RCC 7860 (cell line): ENCODE measurements at regions not wholly inside any gene's neighbourhood (a gene's known extent, or its start where the extent isn't known, plus 50 kb on each side); places are given as distances from the start of the nearest gene placed in this dataset.
"Not testable (repeated sequence)": the region's sequence is repeated elsewhere in the genome, so short reads cannot be mapped to it uniquely, and the experiment has no call there.

Source experiments
- DNase-seq: peaks from one replicate; pipeline ENCODE4 v3.0.0-alpha.2; 2015; ENCODE audit warnings: low spot score
- FAIRE-seq: peaks from 2 replicates; lab custom pipeline; 2012; peaks lifted over from hg19 to GRCh38; lab: Jason Lieb, UNC

DNA sequence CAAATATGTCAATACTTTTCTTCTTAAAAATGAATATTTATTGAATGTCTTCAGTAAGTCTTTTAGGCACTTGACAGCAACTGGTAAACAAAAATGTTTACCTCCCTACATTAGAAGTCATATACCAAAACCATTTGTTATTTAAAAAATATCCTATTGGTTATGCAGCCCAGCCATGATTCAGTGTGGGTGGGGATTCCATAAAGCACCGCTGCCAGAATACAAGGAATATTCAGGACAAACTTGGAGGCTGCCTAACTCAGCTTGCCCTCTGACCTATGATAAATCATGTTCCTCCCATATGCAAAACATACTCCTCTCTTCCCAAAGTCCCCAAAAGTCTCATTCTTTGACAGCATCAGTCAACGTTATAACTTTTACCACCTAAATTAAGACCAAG is 486.8 kb upstream of the IRAK1BP1 start:
- DNase-seq (no peak), FAIRE-seq (no peak)

DNA sequence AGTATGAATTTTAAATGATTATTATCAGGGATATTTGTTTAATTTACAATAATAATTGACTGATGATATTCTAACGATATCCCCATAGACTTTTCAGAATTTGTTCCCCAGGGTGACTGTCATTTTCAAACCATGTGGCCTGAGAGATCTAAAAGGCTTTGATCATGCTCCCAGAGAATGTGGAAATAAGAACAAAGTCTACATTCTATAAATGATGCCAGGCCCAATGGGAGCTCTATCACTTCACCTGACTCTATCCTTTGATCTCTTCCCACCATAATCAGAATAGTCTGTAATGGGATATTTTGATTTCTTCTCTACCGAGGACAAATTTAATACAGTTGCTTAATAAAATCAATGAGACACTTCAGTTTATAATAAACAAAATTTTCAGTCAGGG is 483.4 kb upstream of the IRAK1BP1 start:
- FAIRE-seq: no peak
- DNase-seq: no peak

DNA sequence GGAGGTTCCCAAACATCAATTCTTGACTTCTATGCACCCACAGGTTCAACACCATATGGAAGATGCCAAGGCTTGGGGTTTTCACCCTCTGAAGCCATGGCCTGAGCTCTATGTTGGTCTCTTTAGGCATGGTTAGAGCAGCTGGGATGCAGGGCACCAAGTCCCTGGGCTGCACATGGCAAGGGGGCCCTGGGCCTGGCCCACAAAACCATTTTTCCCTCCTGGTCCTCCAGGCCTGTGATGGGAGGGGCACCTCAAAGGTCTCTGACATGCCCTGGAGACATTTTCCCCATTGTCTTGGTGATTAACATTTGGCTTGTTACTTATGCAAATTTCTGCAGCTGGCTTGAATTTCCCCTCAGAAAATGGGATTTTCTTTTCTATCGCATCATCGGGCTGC is 480.5 kb upstream of the IRAK1BP1 start:
- FAIRE-seq, DNase-seq: not testable (repeated sequence)

DNA sequence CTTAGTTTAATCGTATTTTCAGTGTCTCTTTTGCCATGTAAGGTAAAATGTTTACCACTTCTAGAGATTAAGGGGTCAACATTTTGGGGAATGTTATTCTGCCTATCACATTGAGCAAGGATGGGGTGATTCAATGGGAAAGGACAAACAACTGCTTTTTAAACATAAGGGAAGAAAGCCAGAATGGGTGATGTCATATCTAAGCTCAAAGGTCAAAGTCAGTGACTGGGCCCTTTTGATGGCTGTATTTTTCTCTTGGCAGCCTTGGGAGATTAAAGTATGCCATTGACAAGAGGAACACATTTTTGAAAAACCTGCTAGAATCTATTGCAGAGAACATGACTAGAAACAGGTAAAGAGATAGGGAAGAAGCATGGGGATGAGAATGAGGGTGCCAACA is 477.3 kb upstream of the IRAK1BP1 start:
- DNase-seq: no peak
- FAIRE-seq: no peak

DNA sequence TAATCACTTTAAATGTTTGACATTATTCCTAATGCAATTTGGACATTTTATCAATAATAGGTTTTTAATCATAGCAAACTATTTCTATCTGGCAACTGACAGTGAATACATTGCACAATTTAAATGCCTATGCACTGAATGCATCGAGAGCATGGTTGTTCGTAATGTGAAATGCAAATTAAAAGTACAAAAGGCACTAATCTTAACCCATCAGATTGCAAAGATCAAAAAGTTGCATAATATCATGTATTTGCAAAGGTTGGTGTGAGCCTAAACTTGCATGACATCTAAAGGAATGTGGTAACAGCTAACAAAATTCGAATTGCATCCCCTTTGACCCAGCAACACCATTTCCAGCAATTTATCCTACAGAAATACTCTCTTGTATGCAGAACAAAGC is 469.9 kb upstream of the IRAK1BP1 start:
- DNase-seq: no peak
- no peak for FAIRE-seq

DNA sequence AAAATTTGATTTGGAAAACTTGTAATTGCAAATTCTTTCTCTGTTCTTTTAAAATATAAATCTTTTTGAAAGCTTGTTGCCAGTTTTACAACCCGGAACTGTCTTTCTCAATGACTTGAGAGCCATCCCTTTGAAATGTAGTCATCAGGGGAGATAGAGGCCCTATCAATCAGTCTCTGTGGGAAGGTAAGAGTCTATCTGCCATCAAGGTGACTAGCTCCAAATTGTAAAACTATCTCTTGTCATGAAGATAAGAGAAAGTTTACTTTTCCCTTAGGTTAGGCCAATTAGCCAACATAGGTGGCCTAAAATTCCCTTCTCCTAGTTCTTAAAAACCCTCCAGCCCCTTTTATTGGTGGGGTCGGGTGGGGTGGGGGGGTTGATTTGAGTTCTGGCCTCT is 469.1 kb upstream of the IRAK1BP1 start:
- FAIRE-seq (no peak), DNase-seq (no peak)

DNA sequence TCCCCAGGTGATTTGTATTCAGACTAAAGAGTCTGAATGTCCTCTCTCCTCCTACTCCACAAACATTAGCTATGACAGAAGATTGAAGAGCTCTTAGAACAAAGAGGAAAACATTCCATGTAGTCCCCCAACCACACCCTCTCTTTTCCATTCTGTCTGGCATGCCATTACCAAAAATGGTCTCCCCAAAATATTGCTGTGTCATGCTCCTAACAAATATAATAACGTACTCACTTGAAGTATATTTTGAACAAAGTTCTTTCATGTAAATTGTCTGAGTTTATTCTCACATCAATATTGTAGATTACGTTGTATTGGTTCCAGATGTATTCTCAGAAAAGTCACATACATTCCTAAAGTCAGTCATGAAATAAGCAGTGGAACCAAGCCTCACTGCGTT is 467.3 kb upstream of the IRAK1BP1 start:
- FAIRE-seq: no peak

DNA sequence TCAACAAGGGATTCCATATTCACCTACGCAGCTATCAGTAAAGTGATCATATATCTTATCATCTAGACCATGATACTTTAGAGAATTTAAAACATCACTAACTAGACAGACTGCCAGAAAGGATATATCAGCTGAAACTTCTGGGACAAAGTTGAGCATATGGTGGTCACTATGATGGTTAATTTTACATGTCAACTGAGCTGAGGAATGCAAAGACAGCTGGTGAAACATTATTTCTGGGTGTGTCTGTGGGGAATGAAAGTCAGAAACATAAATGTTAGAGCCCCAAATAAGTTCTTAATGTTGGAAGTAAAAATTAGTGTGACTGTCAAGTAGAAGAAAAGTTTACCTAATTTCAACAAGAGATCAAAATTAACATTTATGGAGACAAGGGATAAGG is 440.0 kb upstream of the IRAK1BP1 start:
- FAIRE-seq (no peak), DNase-seq (no peak)

More for the DNA sequence above, 467.3 kb upstream of the IRAK1BP1 start:
- no peak for DNase-seq

DNA sequence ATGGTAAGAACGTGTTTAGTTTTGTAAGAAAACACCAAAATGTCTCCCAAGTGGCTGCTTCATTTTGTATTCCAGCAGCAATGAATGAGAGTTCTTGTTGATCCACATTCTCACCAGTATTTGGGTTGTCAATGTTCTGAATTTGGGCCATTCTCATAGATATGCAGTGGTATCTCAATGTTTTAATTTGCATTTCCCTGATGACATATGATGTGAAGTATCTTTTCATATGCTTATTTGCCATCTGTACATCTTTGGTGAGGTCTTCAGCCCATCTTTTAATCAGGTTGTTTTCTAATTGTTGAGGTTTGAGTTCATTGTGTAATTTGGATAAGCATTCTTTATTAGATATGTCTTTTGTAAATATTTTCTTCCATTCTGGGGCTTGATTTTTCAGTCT is 436.8 kb upstream of the IRAK1BP1 start:
- FAIRE-seq (no peak), DNase-seq (no peak)

DNA sequence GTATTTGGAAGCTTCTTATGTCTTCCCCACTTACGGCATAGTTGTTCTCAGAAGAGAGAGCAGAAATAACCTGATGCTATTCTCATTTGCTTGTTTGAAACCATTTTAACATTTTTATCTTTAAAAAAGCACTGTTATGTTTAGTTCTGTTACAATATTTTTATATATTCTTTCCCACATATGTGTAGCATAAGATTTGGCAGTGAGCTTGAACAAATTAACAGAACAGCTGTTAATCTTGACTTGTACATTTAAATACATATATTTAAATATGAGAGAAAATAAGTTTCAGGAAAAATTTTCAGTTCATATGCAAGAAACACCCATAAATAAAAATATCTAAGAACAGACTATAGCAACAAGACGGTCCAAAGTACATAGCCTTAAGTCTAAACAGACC is 431.7 kb upstream of the IRAK1BP1 start:
- DNase-seq (no peak), FAIRE-seq (no peak)

DNA sequence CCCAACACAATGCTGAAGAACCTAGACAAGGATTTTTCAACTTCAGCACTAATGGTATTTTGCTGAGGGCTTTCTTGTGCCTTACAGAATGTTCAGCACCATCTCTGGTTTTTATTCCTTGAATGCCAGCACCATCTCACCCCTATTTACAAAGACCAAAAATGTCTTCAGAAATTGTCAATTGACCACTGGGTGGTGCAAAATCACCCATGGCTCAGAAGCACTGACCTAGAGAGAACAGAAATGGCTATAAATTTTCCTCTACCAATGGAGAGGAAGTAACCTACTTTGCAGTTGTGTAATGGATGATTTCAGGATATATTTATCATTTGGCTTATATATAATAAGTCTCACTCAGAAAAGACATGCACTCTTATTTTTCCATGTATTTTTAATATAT is 431.0 kb upstream of the IRAK1BP1 start:
- DNase-seq: no peak
- no peak for FAIRE-seq

DNA sequence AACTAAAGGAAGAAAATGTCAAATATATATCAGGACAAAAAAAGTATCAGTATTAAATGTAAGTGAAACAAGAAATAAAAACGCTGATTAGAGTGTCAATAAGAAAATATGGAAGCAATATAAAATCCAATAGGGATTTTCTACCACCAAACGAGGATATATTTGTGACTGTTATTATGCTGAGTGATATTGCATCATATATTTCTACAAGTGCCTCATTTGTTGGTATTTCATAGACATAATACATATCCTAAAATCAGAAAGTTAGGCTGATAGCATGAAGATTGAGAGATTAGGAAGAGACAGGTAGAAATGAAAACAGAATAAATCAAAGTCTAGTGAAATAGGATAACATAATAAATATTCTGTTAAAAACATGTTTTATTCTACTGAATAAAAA is 429.2 kb upstream of the IRAK1BP1 start:
- DNase-seq (no peak), FAIRE-seq (no peak)

DNA sequence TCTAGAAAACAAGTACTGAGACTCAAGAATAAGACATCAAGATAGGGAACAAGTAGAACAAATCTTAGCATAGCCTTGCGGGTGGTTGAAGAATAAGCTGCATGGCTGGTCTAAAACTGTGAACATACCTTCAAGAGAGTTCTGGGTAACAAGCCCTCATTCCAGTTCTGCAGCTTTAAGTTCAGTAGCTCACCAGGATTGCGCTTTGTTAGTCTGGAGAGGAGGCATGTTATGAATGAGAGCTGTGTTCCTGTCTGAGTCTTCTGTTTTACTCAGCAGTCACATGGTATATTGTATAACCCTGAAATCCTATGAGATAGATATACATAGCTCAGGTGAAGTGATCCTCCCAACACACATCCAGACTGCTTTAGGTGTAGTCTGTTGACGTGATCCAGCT is 406.6 kb upstream of the IRAK1BP1 start:
- FAIRE-seq: no peak
- DNase-seq: no peak

DNA sequence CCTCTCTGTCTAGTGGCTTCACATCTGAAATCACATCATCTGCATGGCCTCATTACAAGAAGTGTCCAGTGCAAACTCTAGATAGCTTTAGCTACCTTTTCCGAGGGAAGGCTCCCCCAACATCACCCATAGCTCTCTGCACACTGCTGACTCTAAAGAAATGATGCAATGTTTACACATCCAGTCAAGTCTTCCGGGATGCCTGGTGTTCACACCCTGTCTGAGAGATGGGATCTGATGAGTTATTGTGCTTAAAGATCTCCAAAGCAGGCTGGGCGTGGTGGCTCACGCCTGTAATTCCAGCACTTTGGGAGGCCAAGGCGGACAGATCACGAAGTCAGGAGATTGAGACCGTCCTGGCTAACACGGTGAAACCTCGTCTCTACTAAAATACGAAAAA is 404.6 kb upstream of the IRAK1BP1 start:
- FAIRE-seq: no peak
- no peak for DNase-seq

DNA sequence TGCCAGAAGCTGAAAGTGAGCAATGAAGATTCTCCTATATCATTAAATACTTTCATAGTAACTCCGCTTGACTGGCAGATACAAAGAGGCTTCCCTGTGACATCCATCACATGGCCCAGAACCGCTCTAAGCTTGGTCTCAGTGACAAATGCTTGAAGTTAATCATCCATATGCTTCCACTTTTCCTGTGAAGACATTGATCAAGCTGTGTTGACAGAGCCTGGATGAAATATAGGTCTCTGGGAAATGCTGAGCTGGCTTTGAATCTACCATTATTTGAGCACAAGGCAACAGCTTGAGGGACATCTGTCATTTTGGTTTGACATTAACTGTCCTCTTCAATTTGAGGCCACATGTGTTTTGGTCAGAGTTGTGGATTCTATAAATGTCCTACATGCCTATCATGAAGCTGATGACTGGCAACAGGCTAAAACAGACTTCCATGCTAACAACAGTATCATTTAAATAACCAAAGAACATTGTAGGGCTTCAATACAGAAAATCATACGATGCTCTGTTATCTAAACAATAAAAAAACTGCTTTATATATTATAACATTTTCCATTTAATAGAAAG is 402.2 kb upstream of the IRAK1BP1 start:
- FAIRE-seq (no peak), DNase-seq (no peak)

DNA sequence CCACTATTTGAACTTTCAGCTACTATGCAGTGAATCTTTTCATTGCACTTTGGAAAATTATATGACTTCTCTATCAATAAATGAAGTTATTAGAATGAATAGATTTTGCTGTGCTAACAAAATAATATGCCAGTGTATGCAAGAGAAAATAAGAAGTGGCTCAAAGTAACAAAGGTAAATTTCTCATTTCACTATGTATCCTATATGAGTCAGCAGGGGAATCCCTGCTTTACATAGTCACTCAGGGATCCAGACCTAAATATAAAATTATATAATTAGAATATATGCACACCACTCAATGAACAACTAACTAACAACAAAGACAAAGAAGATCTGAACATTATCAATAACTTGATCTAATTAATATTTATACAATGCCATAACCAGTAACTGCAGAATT is 390.8 kb upstream of the IRAK1BP1 start:
- FAIRE-seq (no peak), DNase-seq (no peak)

DNA sequence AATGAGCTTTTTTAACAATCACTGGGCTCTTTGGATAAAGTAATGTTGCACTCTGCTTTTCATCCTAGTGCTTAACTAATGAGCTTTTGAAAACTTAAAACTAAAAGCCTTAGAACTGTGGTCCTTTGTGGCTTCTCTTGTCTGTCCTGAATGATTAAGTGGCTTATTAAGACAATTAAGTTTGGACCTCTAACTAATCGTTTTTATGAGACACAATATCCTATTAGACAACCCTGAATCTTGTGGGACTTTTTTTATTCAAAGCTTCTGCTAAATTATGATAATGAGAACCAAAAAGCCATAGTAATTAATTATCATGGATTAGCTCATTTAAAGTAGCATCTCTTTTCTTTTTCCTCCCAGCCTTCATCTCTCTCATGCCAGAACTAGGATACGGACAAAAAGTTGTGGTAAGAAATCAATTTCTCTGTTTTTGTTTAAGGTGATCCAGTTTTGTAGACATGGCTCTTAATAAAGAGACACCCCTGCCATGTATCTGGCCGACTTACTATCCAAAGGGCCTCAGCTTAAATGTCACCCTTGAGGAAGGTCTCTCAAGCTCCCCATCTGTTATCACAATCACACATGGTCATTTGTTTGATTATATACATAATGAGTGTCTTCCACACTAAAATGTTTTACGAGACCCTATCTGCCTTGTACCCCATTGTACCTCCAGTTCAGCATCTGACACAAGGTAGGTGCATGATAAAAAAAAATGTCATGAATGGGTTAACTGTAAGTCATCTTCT is 384.4 kb upstream of the IRAK1BP1 start:
- no peak for DNase-seq
- FAIRE-seq: no peak

DNA sequence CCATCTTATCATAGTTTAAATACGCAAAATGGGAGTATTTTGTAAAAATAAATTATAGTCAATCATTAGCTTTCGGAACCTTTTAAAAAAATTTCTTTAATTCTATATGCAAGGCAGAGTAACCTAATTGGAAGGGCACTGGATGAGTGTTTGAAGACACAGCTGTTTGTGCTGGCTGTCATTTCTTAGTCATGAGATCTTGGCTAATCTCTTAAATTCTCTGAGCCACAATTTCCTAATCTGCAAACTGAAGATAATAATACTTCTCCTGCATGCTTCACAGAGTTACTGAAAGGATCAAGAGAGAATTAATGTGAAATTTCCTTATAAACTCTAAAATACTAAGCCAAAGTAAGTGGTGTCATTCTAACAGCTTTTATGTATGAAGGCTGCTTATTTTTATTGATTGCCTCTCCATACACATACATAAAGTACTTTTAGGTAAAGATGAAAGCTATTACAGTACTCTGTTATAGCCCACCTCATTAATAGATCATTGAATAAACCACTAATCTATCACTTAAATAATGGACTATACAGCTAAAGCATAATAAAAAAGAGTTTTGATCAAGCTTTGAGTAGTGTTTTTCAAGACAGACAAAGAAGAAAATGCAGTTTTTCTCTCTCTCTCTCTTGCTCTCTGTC is 383.7 kb upstream of the IRAK1BP1 start:
- FAIRE-seq (no peak), DNase-seq (no peak)

DNA sequence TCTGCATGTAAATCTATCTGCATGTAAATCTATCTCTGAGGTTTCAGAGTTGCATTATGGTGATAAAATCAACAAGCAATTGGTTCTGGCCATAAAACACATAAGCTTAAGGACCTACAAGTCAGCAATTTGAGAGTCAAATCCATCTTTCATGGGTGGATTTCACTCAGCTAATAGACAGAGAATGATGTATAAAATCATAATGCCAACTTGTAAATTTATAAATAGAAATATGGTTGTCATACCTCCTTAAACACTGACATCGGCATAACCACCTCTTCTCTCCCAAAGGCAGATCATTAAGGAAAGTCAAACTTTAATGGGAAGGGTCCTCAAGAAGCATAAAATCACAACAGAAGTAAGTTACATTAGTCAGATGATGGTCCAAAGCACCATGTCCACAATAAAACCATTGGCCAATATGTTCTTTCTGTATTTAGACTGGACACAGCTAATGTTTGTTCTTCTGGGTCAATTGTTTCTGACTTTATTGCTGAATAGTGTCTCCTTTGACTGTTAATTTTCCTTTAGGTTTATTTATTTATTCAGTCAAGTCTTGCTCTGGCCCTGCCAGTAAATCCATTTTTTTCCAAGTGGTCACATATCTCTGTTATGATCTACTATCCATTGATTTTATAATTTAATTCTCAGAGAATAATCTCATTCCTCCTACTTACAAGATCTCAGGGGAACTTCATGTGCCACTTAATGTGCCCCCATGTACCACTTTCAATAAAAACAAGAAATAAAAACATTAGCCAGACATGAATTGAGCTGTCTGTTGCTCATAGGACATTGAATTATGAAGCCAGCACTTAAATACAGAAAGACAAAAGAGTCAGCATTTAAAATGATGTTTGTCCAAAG is 382.9 kb upstream of the IRAK1BP1 start:
- DNase-seq (no peak), FAIRE-seq (no peak)

DNA sequence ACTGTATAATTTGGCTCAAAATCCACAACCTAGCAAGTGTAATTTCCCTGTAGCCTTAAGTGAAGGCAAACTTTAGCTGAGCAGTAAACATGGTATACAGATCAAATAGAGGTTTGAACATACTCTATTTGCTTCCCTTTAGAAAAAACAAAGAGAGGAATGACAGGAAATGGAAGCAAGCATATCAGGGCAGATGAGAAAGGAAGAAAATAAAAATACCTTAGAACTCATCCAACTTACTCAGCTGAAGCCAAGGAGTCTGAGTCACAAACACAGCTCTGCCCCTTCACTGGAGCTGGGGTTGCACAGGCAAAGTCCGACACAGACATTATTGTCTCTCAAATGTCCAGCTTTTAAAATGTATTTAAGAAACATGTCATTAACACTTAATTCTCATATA is 379.9 kb upstream of the IRAK1BP1 start:
- FAIRE-seq (no peak), DNase-seq (no peak)

DNA sequence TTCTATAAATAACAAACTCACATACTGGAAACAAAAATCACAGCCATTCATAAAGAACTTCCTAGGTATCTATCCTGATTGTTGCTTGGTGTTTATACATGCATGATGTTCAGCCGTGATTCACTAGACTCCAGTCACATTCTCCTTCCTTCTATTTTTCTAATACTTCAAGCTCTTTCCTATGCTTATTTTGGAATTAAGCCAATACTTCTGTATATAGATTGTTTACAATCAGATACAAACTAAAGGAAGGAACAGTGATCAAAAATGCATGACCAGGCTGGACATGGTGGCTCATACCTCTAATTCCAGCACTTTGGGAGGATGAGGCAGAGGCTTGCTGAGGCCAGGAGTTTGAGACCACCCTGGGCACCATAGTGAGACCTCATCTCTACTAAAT is 377.5 kb upstream of the IRAK1BP1 start:
- DNase-seq (no peak), FAIRE-seq (no peak)
